GM12872 (cell line): ENCODE measurements at regions not wholly inside any gene's neighbourhood (a gene's known extent, or its start where the extent isn't known, plus 50 kb on each side); places are given as distances from the start of the nearest gene placed in this dataset.

ENCODE experiments used
- CTCF ChIP-seq: IDR thresholded peaks from 3 replicates; pipeline ENCODE4 v1.5.1; 2011; ENCODE audit warnings: low read depth, mild to moderate bottlenecking, low read length, moderate library complexity; ENCODE audit not compliant: insufficient read depth

GRCh38 chr12:115030017-115030416 lies 346.0 kb upstream of the TBX3 start:
- TF ChIP-seq CTCF, result no peak

- no peak for TF ChIP-seq CTCF
Measured at GRCh38 chr12:115024531-115024930, 340.6 kb upstream of the TBX3 start.

- TF ChIP-seq CTCF, result no peak
Measured at GRCh38 chr12:115023279-115024265, 339.6 kb upstream of the TBX3 start.

- no peak for TF ChIP-seq CTCF
Measured at GRCh38 chr12:115020091-115020490, 336.1 kb upstream of the TBX3 start.

GRCh38 chr12:115017346-115017745 lies 333.4 kb upstream of the TBX3 start:
- TF ChIP-seq CTCF, result no peak

GRCh38 chr12:115013236-115013981 lies 329.4 kb upstream of the TBX3 start:
- TF ChIP-seq CTCF, result no peak

GRCh38 chr12:115012861-115013235 lies 328.9 kb upstream of the TBX3 start:
- TF ChIP-seq CTCF, result no peak
